ENCODE measurements at regions not wholly inside any gene's neighbourhood (a gene's known extent, or its start where the extent isn't known, plus 50 kb on each side); places are given as distances from the start of the nearest gene placed in this dataset.
"Not testable (repeated sequence)": the region's sequence is repeated elsewhere in the genome, so short reads cannot be mapped to it uniquely, and the experiment has no call there.

DNA sequence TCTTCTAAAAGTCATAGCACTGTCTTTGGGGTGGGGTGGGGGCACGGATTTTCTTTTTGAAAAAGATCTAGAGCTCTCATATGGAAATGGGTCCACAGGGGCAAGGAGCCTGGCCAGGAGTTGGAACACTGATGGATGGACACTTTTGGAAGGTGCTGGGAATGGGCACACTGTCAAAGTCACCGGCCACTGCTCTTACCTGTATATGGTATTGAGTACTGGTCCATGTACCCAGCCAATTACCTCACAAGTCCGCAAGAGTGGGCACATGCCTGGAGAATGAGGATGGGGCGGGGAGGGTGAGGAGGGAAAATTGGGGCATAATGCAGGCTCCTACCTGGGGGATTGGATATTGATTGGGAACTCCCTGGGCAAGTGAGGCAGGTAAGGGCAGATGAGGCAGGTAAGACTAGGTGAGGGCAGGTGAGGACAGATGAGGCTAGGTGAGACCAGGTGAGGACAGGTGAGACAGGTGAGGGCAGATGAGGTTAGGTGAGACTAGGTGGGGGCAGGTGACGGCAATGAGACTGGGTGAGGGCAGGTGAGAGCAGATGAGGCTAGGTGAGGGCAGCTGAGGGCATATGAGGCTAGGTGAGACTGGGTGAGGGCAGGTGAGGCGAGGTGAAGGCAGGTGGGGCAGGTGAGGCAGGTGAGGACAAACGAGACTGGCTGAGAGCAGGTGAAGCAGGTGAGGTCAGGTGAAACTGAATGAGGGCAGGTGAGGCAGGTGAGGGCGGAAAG lies 167.9 kb downstream of the NRN1 start:
- no peak for DNase-seq (ENCODE audit: low read depth, low spot score)

DNA sequence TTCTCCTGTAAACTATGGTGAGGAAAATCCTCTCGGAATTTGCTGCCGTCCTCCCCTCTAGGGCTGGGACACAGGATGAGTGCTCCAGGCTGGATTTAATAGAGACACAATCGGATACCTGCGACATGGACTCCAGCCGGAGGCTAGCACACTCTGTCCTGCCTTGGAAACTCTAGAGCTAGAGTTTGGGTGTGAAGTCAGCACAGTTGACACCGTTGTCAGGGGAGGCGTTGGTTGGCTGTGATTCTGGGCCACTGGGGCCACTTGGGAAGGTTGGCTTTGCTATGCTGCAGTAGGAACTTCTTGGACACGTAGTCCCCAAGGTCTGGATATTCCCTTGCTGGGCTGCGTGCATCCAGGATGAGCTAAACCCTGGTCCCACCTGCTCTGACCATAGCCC lies 169.4 kb downstream of the NRN1 start:
- no peak for DNase-seq (ENCODE audit: low read depth, low spot score)

DNA sequence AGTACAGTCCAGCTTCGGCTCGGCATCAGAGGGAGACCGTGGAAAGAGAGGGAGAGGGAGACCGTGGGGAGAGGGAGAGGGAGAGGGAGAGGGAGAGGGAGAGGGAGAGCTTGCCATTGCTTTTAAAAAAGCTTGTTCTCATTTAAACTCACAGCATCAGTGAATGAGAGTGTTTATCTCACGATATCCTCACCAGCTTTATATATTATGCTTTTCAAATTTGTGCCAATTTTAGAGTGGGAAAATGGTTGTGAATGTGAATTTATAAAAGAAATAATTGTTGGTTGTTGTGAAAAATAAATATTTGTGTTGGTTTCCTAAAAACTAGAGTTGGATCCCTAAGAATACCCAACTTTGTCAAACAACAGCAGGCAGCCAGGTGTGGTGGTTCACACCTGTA lies 170.1 kb downstream of the NRN1 start:
- not testable (repeated sequence) for DNase-seq (ENCODE audit: low read depth, low spot score)

DNA sequence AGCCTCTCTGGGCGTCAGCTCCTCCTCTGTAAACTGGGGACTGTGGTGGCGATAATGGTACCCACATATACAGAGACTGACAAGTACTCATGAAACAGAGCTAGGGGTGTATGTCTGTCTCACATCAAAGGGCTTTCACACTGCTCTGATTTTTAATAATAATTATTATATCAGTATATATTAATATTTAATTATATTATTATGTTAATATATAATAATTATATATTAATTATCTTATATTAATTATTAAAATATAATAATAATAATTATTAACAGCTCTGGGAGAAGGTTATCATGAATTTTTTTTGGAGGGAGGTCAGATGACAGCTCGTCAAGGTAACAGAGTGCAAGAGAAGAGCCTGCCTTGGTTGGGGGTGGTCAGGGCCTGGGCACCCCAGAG lies 173.6 kb downstream of the NRN1 start:
- DNase-seq (ENCODE audit: low read depth, low spot score): no peak

DNA sequence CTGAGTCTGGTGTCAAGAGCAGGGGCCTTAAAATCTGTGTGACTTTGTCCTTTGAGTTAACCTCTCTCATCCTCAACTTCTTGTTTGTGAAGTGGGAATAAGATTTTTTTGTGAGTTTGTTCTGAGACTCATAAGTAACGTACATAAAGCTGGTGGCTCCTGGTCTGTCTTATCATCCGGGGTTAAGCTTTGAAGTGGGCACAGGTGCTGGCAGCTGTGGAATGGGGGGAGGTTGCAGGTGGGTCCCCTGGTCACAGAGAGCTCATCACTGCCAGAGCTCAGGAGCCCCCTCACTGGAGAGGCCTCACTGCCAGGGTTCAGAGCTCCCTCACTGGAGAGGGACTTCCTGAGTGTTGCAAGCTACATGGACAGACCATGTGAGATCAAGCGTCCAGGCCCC lies 174.1 kb downstream of the NRN1 start:
- no peak for DNase-seq (ENCODE audit: low read depth, low spot score)

DNA sequence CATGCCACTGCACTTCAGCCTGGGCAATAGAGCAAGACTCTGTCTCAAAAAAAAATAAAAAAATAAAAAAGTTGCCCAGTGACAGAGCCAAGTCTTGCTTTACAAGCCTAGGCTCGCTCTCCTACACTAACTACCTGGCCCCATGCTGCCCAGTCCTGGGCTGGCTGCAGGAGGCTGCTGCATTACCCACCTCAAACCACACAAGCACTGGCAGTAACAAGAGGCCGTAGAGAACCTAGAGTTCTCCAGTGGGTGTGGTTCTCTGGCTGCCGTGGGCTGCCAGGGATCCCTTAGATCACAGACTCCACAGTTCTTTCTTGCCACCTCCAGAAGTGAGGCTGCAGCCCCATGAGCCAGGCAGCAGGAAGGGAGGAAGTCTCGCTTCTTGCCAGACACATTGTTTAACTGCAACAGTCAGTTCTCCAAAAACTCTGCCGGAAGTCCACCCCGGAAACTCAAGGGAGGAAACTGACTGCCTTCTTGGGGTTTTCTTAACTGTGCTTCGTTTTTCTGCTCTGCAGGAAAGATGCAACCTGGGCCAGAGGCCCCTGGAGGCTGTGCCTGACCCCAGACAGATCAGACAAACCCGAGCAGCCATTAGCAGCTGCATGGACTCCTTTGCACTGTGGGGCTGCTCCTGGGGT lies 175.4 kb downstream of the NRN1 start:
- not testable (repeated sequence) for DNase-seq (ENCODE audit: low read depth, low spot score)

DNA sequence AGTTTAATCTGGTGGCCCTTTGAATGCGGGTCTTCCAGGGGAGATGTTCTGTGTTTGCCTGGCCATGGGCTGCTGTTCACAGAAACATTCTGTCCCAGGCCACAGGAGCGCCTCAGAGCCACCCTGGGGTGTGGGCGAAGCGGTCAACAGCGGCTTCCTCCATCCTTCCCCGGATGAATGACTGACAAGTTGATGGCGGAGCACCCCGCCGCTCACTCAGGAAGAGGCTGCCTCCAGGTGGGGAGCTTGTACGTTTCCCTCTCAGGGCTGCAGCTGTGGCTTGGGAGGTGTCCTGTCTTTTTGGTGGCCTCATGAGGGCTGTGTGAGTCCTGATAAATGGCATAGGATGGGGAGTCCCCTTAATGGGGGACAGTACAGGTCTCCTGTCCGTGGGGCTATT lies 178.4 kb downstream of the NRN1 start:
- DNase-seq (ENCODE audit: low read depth, low spot score): no peak

DNA sequence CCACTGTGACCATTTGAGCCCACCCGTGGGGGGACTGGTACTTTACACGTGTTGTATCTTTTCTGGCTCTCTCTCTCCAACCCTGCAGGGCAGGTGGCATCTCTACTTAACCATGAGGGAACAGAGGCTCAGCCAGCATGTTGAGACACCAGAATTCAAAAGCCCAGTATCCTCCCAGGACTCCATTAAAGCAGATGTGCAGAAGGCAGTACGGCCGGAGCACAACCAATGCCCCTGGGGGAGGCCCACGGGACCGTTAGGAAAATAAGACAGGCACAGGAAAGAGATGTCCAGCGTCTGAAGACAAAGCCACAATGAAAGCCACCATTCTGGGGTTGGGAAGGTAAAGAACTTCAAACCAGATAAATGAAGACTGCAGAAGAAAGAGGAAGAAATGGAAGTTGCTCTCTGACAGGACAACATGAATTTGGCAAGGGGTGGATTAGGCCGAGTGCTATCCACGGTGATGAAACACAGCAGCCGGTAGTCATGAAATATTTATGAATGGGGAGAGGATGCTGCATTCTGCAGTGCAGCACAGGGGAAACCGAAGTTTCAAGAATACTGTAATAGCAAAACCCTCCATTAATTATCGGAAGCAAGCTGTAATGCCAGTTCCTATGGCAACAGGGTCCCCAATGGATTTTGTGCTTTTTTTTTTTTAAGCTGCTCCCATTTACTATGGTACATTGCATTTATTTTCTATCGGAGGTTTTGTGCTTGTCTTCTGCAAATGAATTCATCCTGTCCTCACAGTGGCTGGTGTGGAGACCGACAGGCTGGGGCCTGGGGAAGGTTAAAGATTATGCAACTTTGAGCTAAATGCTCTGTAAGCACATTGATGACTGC lies 179.4 kb downstream of the NRN1 start:
- no peak for DNase-seq (ENCODE audit: low read depth, low spot score)

DNA sequence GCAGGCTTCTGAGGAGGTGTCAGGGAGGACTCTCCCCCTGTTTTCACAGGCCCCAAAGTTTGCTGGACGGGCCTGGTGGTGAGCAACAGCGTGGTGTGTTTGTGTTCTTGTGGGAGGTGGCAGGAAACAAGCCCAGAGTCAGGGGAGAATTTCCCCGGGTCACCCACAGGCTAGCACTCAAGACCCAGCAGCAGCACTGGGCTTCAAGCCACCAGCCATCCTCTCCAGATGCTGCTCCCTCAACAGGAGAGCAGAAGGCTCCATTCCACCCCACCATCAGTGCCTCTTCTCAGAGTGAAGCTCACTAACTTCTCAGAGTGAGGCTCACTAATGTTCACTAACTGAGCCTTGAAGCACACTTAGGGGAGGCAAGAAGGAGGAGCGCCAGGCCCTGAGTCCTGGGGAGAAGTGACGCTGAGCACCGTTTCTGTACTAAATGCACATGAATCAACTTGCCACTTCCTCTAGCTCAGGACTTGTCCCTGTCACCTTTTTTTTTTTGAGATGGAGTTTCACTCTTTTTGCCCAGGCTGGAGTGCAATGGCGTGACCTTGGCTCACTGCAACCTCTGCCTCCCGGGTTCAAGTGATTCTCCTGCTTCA lies 182.2 kb downstream of the NRN1 start:
- not testable (repeated sequence) for DNase-seq (ENCODE audit: low read depth, low spot score)
